ENCODE measurements at regions not wholly inside any gene's neighbourhood (a gene's known extent, or its start where the extent isn't known, plus 50 kb on each side); places are given as distances from the start of the nearest gene placed in this dataset.

GRCh38 chr4:188892837-188893236 lies 753.6 kb downstream of the TRIML1 start:
- Histone ChIP-seq H3K27ac (no peak overlapping the region), H3K4me3 (no peak overlapping the region), H3K36me3 (no peaks in the 10 kb centered on the region), H3K4me1 (no peaks in the 10 kb centered on the region), H3K9me3 (peaks cover 0 to 7% (median 0%) of the 10 kb centered on the region in 8 donors), H3K27me3 (replicated peaks in 1 of 7) (no peaks in the 10 kb centered on the region)
- intact Hi-C loops (cut with DNase I; ENCODE audit: low total_unique reads): no loop called here
- no peak for DNase-seq
- WGBS, 5 donors: 67 to 94% (median 84%) methylated on average over 2 of the region's 2 CpGs
- TF ChIP-seq POLR2A (IDR thresholded peaks at IDR 0.05) (no peak), POLR2AphosphoS5 (IDR thresholded peaks at IDR 0.05) (no peak)
- TF ChIP-seq, protein P1, sequence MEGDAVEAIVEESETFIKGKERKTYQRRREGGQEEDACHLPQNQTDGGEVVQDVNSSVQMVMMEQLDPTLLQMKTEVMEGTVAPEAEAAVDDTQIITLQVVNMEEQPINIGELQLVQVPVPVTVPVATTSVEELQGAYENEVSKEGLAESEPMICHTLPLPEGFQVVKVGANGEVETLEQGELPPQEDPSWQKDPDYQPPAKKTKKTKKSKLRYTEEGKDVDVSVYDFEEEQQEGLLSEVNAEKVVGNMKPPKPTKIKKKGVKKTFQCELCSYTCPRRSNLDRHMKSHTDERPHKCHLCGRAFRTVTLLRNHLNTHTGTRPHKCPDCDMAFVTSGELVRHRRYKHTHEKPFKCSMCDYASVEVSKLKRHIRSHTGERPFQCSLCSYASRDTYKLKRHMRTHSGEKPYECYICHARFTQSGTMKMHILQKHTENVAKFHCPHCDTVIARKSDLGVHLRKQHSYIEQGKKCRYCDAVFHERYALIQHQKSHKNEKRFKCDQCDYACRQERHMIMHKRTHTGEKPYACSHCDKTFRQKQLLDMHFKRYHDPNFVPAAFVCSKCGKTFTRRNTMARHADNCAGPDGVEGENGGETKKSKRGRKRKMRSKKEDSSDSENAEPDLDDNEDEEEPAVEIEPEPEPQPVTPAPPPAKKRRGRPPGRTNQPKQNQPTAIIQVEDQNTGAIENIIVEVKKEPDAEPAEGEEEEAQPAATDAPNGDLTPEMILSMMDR (IDR thresholded peaks at IDR 0.05 in 8 of 11, conservative IDR thresholded peaks at IDR 0.05 in 3 of 11): no peak

DNA sequence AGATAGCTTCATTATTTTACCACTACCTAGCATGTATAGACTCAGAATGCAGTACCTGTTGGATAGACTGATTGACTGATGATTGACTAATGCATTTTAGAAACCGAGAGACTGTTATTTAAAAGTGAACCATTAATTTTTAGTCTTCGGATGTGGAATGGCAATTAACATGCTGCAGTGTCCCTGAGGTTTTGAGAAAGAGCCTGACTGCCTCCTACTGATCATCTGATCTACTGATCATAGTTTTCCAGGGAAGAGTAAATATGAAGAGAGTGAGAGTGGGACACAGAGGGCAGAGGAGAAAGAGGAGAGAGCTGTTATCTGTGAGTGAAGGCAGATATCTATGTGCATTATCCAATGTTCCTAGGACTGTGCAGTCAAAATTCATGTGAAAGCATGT lies 764.7 kb downstream of the TRIML1 start:
- Histone ChIP-seq H3K4me3 (no peak overlapping the region), H3K4me1 (no peaks in the 10 kb centered on the region), H3K36me3 (no peaks in the 10 kb centered on the region), H3K27ac (no peak overlapping the region), H3K9me3 (no peaks in the 10 kb centered on the region), H3K27me3 (replicated peaks in 1 of 7) (no peaks in the 10 kb centered on the region)
- TF ChIP-seq, protein P1 (IDR thresholded peaks at IDR 0.05 in 8 of 11, conservative IDR thresholded peaks at IDR 0.05 in 3 of 11): no peak
- TF ChIP-seq POLR2AphosphoS5 (IDR thresholded peaks at IDR 0.05): no peak
- no peak for TF ChIP-seq POLR2A (IDR thresholded peaks at IDR 0.05)
- DNase-seq: no peak
- intact Hi-C loops (cut with DNase I; ENCODE audit: low total_unique reads): no loop called here
- WGBS, 5 donors: 56 to 67% (median 65%) methylated on average over 2 of the region's 2 CpGs

DNA sequence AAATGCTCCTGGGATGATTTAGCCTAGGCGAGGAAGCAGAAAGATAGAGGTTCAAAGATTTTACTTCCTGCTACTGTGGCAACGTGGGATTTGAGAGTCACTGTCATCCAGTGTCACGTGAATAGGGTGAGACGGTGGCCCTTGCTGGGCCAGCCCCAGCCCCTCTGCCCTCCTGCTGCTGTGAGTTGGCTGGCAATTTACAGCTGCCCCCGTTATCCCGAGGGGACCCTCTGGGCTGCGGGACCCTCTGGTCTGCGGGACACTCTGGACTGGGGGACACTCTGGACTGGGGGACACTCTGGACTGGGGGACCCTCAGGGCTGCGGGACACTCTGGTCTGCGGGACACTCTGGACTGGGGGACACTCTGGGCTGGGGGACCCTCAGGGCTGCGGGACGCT lies 765.4 kb downstream of the TRIML1 start:
- Histone ChIP-seq H3K4me1 (no peaks in the 10 kb centered on the region), H3K27me3 (replicated peaks in 1 of 7) (no peaks in the 10 kb centered on the region), H3K4me3 (no peak overlapping the region), H3K27ac (no peak overlapping the region), H3K9me3 (no peaks in the 10 kb centered on the region), H3K36me3 (no peaks in the 10 kb centered on the region)
- intact Hi-C loops (cut with DNase I; ENCODE audit: low total_unique reads): no loop called here
- no peak for DNase-seq
- TF ChIP-seq POLR2A (IDR thresholded peaks at IDR 0.05): no peak
- TF ChIP-seq, protein P1 (IDR thresholded peaks at IDR 0.05 in 8 of 11, conservative IDR thresholded peaks at IDR 0.05 in 3 of 11): no peak
- TF ChIP-seq POLR2AphosphoS5 (IDR thresholded peaks at IDR 0.05): no peak
- 81 to 91% (median 84%) methylated on average over 8 to 12 of the region's 12 CpGs for WGBS, 5 donors

DNA sequence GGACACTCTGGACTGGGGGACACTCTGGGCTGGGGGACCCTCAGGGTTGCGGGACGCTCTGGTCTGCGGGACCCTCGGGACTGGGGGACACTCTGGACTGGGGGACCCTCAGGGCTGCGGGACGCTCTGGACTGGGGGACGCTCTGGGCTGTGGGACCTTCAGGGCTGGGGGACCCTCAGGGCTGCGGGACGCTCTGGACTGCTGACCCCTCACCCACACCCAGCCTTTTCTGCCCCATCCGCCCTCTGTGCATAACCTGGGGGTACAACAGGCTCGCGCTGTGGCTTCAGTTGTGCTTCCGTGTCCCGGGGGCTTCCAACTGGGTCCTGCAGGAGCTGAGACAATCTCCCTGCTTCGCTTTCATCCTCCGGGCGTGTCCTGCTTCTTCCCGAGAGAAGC lies 766.0 kb downstream of the TRIML1 start:
- intact Hi-C loops (cut with DNase I; ENCODE audit: low total_unique reads): no loop called here

More for the DNA sequence above, 766.0 kb downstream of the TRIML1 start:
- TF ChIP-seq POLR2AphosphoS5 (IDR thresholded peaks at IDR 0.05): no peak
- TF ChIP-seq, protein P1 (IDR thresholded peaks at IDR 0.05 in 8 of 11, conservative IDR thresholded peaks at IDR 0.05 in 3 of 11): no peak
- TF ChIP-seq POLR2A (IDR thresholded peaks at IDR 0.05): no peak
- H3K27ac ChIP-seq: no peak overlapping the region
- H3K36me3 ChIP-seq: no peaks in the 10 kb centered on the region
- DNase-seq: no peak
- 84 to 94% (median 88%) methylated on average over 9 to 18 of the region's 18 CpGs for WGBS, 5 donors
- H3K4me3 ChIP-seq: no peak overlapping the region
- H3K4me1 ChIP-seq: no peaks in the 10 kb centered on the region
- H3K9me3 ChIP-seq: no peaks in the 10 kb centered on the region
- H3K27me3 ChIP-seq (replicated peaks in 1 of 7): no peaks in the 10 kb centered on the region

Measured in spleen (tissue), 11 donors.